IPS DF 6.9 (cell line): ENCODE measurements at regions not wholly inside any gene's neighbourhood (a gene's known extent, or its start where the extent isn't known, plus 50 kb on each side); places are given as distances from the start of the nearest gene placed in this dataset.

Source experiments
- DNase-seq: peaks from one replicate; pipeline ENCODE4 v3.0.0-alpha.2; 2013; ENCODE audit warnings: low read depth, low spot score
- H3K27ac ChIP-seq: one replicate; pipeline ENCODE4 v1.5.1; 2013; ENCODE audit warnings: low read length, control low read depth
- H3K27me3 ChIP-seq: 2 replicates; pipeline ENCODE4 v1.6.1; 2013; ENCODE audit warnings: mild to moderate bottlenecking, low read length; ENCODE audit not compliant: control insufficient read depth, insufficient read depth
- H3K36me3 ChIP-seq: 2 replicates; pipeline ENCODE4 v1.6.1; 2013; ENCODE audit warnings: low read length; ENCODE audit not compliant: control insufficient read depth, insufficient read depth
- H3K4me1 ChIP-seq: 2 replicates; pipeline ENCODE4 v1.6.1; 2013; ENCODE audit warnings: low read length; ENCODE audit not compliant: control insufficient read depth, insufficient read depth
- H3K4me3 ChIP-seq: 2 replicates; pipeline ENCODE4 v1.5.1; 2013; ENCODE audit warnings: mild to moderate bottlenecking, low read length
- H3K9me3 ChIP-seq: 2 replicates; pipeline ENCODE4 v1.6.1; 2013; ENCODE audit warnings: low read length, inconsistent platforms; ENCODE audit not compliant: control insufficient read depth, insufficient read depth
- WGBS: extraction: QIAGEN DNeasy Blood & Tissue Kit; methylation state at CpG from one replicate; pipeline ENCODE4 v1.1.7; 2013; ENCODE audit warnings: mixed read lengths, missing lambda C conversion rate; ENCODE audit not compliant: insufficient read length, insufficient coverage; 5-methylcytosine and 5-hydroxymethylcytosine counted together

- no peaks in the 10 kb centered on the region for H3K27me3 ChIP-seq
- no peak overlapping the region for H3K4me3 ChIP-seq
- 0 out of 2 replicates have a peak, but pooled peaks cover 2% of the 10 kb centered on the region for H3K4me1 ChIP-seq
- no CpG with 5 or more reads among the region's 12 CpGs for WGBS
- 0 out of 2 replicates have a peak, but pooled peaks cover 2% of the 10 kb centered on the region for H3K9me3 ChIP-seq
- DNase-seq = no peak
- H3K36me3 ChIP-seq = no peaks in the 10 kb centered on the region
- H3K27ac ChIP-seq = no peak overlapping the region
Observed at GRCh38 chr2:5563411-5563810, 128.8 kb upstream of the SOX11 start.

DNA sequence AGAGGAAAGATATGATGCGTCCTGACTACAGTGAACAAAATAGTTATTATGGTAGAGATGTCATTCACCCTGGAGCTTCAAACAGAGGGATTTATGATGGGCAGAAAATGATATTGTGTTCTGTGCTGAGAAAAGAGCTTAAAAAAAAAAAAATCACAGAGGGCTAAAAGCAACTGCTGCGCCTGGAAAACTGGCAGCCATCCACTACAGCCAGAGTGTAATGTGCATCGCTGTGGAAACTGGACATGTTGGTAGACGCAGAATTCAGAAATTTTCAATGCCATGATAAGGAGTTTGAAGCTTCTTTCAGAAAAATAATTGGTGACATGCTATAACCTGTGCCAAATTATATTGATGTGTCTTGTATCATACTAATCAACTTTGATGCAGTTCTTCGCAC, 122.9 kb upstream of the SOX11 start:
- H3K9me3 ChIP-seq = 0 out of 2 replicates have a peak, but pooled peaks cover 2% of the 10 kb centered on the region
- H3K27ac ChIP-seq = no peak overlapping the region
- H3K4me3 ChIP-seq = no peak overlapping the region
- no peaks in the 10 kb centered on the region for H3K36me3 ChIP-seq
- no peaks in the 10 kb centered on the region for H3K27me3 ChIP-seq
- no CpG with 5 or more reads among the region's 5 CpGs for WGBS
- no peak for DNase-seq
- H3K4me1 ChIP-seq = 0 out of 2 replicates have a peak, but pooled peaks cover 2% of the 10 kb centered on the region

DNA sequence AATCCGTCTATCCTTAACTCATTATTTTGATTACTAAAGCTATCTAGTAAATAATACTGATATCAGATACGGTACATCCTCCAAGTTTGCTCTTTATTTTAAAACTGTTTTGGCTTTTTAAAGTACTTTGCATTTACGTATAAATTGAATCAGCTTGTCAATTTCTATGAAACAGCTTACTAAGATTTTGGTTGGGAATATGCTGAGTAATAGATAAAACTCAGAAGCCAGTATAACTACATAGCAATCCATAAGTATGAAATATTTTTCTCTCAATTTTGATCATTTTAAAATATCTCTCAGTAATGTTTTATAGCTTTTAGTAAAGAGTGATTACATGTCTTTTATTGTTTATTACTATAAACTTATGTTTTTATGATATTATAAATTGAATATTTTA, 116.2 kb upstream of the SOX11 start:
- Histone ChIP-seq H3K27ac (no peak overlapping the region), H3K36me3 (no peaks in the 10 kb centered on the region), H3K9me3 (no peaks in the 10 kb centered on the region), H3K4me1 (no peaks in the 10 kb centered on the region), H3K27me3 (no peaks in the 10 kb centered on the region), H3K4me3 (no peak overlapping the region)
- no CpG with 5 or more reads among the region's 3 CpGs for WGBS
- DNase-seq = no peak

DNA sequence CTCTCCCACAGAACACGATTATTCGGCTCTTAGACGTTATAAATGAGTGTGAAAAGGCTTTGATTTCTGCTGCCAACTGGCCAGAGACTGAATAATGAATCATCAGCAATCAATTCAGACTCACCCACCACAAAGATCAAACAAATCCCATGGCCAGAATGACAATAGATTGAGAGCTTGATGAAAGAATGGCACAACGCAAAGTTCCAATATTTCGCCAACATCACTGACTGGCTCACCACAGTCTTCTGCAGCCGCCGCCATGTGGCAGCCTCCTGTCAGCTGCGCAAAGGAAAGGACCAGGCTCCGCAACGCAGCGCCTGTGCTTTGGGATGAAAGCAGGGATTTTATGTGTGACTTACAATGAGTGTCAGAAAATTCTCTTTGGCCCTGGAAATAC, 104.4 kb upstream of the SOX11 start:
- no CpG with 5 or more reads among the region's 11 CpGs for WGBS
- DNase-seq = no peak

DNA sequence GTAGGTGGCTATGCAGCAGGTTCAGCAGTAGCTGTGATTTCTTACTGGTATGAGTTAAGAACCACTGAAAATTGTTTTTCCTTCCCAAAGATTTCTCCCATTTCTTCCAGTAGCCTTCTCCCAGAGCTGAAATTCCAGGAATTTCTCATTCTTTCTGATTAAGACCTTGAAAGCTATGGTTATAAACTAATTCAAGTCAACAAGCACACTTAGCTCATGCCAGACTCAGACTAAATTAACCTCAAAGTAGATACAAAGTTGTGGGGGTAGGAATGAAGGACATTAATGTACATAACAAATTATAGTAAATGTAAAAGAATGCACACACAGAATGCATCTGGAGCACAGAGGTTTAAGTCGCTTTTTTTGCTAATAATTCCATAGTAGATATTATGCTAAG, 103.6 kb upstream of the SOX11 start:
- no peaks in the 10 kb centered on the region for H3K4me1 ChIP-seq
- no peaks in the 10 kb centered on the region for H3K27me3 ChIP-seq
- DNase-seq = no peak
- H3K4me3 ChIP-seq = no peak overlapping the region
- WGBS = no CpG with 5 or more reads among the region's 1 CpG
- H3K36me3 ChIP-seq = no peaks in the 10 kb centered on the region
- no peak overlapping the region for H3K27ac ChIP-seq
- no peaks in the 10 kb centered on the region for H3K9me3 ChIP-seq

More for the DNA sequence above, 104.4 kb upstream of the SOX11 start:
- Histone ChIP-seq H3K4me3 (no peak overlapping the region), H3K36me3 (no peaks in the 10 kb centered on the region), H3K27ac (no peak overlapping the region), H3K27me3 (no peaks in the 10 kb centered on the region), H3K4me1 (no peaks in the 10 kb centered on the region), H3K9me3 (no peaks in the 10 kb centered on the region)

DNA sequence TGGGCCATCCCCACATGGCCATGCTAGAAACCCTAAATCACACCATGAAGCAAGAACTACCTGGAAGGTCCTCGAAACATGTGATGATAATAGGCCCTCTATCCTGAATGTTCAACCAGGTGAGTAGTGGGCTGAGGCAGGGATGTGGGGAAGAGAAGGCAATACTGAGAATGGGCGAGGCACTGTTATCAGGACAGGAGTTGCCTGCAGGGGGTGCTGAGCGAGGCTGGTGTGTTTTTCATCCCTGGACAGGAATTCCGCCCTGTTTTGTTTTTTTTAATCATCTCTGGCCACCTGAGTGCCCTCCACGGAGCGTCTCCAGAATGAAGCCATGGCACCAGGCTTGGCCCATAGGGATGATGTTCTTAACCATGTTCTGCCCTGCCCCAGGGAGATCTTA, 103.0 kb upstream of the SOX11 start:
- H3K27me3 ChIP-seq = no peaks in the 10 kb centered on the region
- no peaks in the 10 kb centered on the region for H3K36me3 ChIP-seq
- H3K4me3 ChIP-seq = no peak overlapping the region
- no peaks in the 10 kb centered on the region for H3K4me1 ChIP-seq
- no peaks in the 10 kb centered on the region for H3K9me3 ChIP-seq
- no peak overlapping the region for H3K27ac ChIP-seq
- WGBS = no CpG with 5 or more reads among the region's 6 CpGs
- DNase-seq = no peak

DNA sequence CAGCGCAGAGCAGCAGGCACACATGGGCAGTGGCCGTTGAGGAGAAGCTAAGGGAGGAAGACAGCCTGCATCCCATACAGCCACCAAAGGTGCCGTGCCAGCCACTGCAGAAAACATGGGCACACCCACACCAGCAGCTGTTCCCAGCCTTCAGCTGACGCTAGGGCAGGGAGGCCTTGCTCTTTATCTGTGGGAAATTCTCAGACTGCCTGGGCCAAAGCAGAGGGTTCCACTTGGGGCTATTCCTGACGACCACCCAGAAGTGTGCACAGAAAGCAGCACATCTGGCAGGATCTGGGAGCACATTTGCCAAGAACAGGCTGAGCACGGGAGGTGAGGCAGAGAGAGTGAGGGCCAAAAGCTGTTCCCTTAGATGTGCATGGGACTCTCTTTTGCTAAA, 101.3 kb upstream of the SOX11 start:
- H3K4me1 ChIP-seq = no peaks in the 10 kb centered on the region
- DNase-seq = no peak
- no peaks in the 10 kb centered on the region for H3K27me3 ChIP-seq
- no peak overlapping the region for H3K4me3 ChIP-seq
- no CpG with 5 or more reads among the region's 6 CpGs for WGBS
- H3K36me3 ChIP-seq = no peaks in the 10 kb centered on the region
- no peaks in the 10 kb centered on the region for H3K9me3 ChIP-seq
- no peak overlapping the region for H3K27ac ChIP-seq

DNA sequence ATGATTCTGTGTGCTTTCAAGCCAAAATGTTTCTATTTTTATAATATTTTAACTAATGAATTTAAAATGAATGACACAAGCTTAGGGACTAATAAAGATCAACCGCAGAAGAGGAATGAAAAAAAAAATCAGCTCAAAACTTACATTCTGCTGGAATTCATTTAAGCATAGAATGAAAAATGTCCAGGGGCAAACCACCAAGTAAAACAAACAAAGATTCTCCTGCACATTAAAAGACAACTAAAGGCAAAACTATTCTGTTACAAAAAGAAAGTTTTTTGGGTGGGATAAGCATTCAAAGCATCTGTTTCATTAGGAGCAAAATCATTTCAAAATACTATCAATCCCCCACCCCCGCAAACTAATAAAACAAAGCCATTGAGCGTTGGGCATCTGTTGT, 99.3 kb upstream of the SOX11 start:
- Histone ChIP-seq H3K27ac (no peak overlapping the region), H3K27me3 (no peaks in the 10 kb centered on the region), H3K36me3 (no peaks in the 10 kb centered on the region), H3K9me3 (no peaks in the 10 kb centered on the region), H3K4me3 (no peak overlapping the region), H3K4me1 (no peaks in the 10 kb centered on the region)
- DNase-seq = no peak
- WGBS = no CpG with 5 or more reads among the region's 3 CpGs

DNA sequence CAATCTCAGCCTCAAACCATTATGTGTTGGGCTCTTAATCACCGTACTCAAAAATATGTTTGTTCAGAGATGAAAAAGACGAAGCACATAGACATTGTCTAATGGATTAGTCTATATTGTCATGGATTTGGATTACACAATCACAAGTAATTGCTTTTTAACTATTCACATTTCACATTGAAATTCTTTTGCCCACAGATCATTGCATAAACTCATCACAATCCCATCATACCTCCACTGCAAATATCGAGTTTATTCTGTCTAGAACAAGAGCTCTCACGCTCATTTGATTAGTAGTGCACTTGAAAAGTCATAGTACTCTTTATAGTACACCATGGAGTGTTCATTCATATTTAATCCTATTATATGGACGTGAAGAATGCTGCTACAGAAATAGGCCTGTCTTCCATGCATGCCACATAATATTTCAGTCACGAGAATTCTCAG, 97.9 kb upstream of the SOX11 start:
- H3K4me1 ChIP-seq = no peaks in the 10 kb centered on the region
- H3K9me3 ChIP-seq = no peaks in the 10 kb centered on the region
- WGBS = no CpG with 5 or more reads among the region's 6 CpGs
- H3K36me3 ChIP-seq = no peaks in the 10 kb centered on the region
- no peak overlapping the region for H3K27ac ChIP-seq
- H3K27me3 ChIP-seq = no peaks in the 10 kb centered on the region
- no peak for DNase-seq
- H3K4me3 ChIP-seq = no peak overlapping the region

GRCh38 chr2:5596868-5597267, 95.3 kb upstream of the SOX11 start:
- Histone ChIP-seq H3K27ac (no peak overlapping the region), H3K4me1 (no peaks in the 10 kb centered on the region), H3K27me3 (no peaks in the 10 kb centered on the region), H3K36me3 (no peaks in the 10 kb centered on the region), H3K4me3 (no peak overlapping the region), H3K9me3 (no peaks in the 10 kb centered on the region)
- DNase-seq = no peak

DNA sequence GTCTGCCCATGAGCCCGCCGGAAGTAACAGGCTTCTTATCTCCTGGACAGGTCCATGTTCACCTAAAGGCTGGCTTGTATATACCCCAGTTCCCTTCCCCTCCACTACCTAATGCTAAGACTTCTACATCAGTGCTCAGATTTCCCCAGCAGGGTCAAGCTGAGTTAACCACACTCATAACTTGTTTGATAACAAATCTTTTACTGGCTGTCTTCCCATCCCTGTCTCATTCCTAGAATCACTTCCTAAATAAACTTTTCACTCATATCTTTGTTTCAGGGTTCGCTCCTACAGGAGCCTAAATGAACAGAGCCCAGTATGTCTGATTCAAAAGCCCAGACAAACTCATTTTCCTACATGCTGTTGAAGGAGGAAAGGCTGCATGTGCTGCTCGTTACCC, 94.0 kb upstream of the SOX11 start:
- no peak overlapping the region for H3K4me3 ChIP-seq
- DNase-seq = no peak
- H3K9me3 ChIP-seq = no peaks in the 10 kb centered on the region
- no peaks in the 10 kb centered on the region for H3K36me3 ChIP-seq
- no peaks in the 10 kb centered on the region for H3K27me3 ChIP-seq
- H3K27ac ChIP-seq = no peak overlapping the region
- no CpG with 5 or more reads among the region's 4 CpGs for WGBS
- no peaks in the 10 kb centered on the region for H3K4me1 ChIP-seq
